Thyroid gland (tissue), 4 donors: ENCODE measurements at regions not wholly inside any gene's neighbourhood (a gene's known extent, or its start where the extent isn't known, plus 50 kb on each side); places are given as distances from the start of the nearest gene placed in this dataset.

Experiments
- POLR2A ChIP-seq, 2 donors: fragments of 450-650 bp; IDR thresholded peaks; one replicate each; pipeline ENCODE4 v1.6.1; 2017; ENCODE audit warnings: antibody characterized with exemption in 2 of 2, mild to moderate bottlenecking in 2 of 2, moderate library complexity in 1 of 2
- TF ChIP-seq, protein P1 (sequence below), 6 experiments: fragments of 200-600 bp in 3 of 6; fragments of 450-650 bp in 3 of 6; sonication (generic) in 3 of 6; IDR thresholded peaks; one replicate each; pipeline ENCODE4 v1.5.1; 2016 to 2019; ENCODE audit warnings: antibody characterized with exemption in 6 of 6, mild to moderate bottlenecking in 2 of 6, inconsistent platforms in 1 of 6, moderate library complexity in 1 of 6

DNA sequence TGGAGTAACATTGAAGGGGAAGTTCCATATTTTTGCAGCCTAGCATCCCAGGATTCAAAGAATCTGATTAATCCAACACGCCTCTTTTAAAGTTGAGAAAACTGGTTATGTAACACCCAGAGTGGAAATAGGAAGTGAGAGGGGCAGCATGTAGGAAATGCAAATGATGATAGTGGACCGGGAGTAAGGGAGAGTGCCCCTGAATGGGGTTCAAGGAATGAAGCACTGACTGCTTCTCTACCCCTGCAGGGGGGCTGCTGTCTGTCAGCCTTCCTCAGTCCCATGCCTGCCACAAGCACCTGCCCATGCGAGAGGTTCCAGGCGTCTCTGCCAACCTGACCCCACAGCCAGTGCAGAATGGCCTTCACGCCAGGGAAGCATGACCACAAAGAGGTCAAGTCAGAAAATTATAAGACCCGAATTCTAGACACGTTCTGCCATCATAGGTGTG is 126.5 kb upstream of the CCND2 start:
- no peak for TF ChIP-seq POLR2A (IDR thresholded peaks at IDR 0.05)
- TF ChIP-seq, protein P1, sequence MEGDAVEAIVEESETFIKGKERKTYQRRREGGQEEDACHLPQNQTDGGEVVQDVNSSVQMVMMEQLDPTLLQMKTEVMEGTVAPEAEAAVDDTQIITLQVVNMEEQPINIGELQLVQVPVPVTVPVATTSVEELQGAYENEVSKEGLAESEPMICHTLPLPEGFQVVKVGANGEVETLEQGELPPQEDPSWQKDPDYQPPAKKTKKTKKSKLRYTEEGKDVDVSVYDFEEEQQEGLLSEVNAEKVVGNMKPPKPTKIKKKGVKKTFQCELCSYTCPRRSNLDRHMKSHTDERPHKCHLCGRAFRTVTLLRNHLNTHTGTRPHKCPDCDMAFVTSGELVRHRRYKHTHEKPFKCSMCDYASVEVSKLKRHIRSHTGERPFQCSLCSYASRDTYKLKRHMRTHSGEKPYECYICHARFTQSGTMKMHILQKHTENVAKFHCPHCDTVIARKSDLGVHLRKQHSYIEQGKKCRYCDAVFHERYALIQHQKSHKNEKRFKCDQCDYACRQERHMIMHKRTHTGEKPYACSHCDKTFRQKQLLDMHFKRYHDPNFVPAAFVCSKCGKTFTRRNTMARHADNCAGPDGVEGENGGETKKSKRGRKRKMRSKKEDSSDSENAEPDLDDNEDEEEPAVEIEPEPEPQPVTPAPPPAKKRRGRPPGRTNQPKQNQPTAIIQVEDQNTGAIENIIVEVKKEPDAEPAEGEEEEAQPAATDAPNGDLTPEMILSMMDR (IDR thresholded peaks at IDR 0.05) = no peak
